ENCODE measurements at regions not wholly inside any gene's neighbourhood (a gene's known extent, or its start where the extent isn't known, plus 50 kb on each side); places are given as distances from the start of the nearest gene placed in this dataset.

DNA sequence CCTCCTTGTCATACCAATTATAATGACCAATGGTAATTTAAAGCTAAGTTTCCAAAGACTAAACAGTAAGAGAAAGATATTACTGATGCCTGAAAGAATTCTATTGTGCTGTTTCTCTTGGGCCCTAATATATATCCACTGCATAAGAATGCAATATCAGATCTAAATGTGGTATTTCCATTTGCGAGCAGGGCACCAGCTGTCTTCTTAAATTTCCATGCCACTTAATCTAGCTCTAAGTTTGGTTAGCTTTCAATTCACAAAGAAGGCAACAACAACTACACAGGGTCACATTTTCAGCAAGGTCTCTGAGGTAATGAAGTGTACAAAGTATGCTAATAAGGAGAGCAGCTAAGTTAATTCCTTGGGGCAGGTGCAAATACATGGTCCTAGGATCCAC, 315.7 kb downstream of the GPR37 start:
- Mint-ChIP-seq H3K27ac (no peak overlapping the region), H3K4me1 (no peaks in the 10 kb centered on the region), H3K27me3 (no peaks in the 10 kb centered on the region), H3K9me3 (no peaks in the 10 kb centered on the region), H3K36me3 (no peaks in the 10 kb centered on the region), H3K4me3 (no peak overlapping the region)
- no peak for ATAC-seq (replicated peaks)
- DNase-seq, result no peak

DNA sequence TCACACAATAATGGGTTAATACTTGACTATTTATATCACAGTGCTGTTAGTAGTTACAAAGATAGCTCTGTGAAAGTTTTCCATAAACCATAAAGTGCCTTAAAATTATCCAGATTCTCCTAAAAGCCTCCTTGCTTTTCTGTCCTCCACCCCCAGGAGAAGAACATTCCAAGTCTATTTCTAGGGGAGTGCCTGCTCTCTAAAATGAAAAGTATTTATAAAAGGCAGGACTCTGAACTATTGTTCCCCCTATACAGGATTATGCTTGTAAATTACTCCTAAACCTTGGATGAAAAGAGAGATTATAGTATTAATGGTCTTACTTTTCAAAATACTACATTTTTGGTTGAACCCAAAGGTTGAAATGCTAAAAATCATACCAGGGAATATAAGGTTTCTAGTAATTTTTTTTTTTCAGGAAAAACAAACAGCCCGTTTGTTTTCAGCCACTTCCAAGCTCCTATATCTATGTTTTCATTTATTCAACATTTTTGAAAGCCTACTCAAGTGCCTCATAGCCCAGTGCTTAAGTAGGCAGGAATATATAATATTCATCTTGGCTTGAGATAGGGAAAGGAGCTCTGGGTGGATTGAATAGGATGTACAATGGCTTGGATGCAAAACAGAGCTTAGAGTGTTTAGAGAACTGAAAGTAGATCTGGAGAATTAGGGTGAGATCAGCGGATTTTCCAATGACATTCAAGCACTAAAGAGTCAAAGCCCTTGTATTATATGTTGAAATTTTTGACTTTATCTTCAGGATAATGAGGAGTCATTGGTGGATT, 320.7 kb downstream of the GPR37 start:
- DNase-seq (no peak), ATAC-seq (replicated peaks) (no peak)
- no peak overlapping the region for H3K4me3 Mint-ChIP-seq
- H3K27me3 Mint-ChIP-seq, result no peaks in the 10 kb centered on the region
- no peaks in the 10 kb centered on the region for H3K9me3 Mint-ChIP-seq
- no peaks in the 10 kb centered on the region for H3K36me3 Mint-ChIP-seq
- H3K4me1 Mint-ChIP-seq, result no peaks in the 10 kb centered on the region
- H3K27ac Mint-ChIP-seq, result no peak overlapping the region

DNA sequence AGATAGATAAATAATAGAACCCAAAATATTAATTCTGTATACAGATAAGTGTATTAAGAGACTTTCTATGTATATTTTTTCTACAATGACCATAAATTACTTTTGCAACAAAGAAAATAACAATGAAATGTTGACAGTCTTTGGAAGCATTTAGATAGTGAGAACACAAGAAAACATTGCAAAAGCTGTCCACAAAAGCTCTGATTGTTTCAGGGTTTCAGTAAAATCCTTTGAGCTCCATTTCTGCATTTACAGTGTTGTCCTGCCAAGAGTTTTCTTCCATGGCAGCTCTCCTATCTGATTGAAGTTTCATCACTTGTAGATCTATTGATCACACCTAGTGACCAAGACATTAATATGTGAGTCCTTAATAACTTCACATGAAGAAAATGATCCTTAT, 321.8 kb downstream of the GPR37 start:
- H3K9me3 Mint-ChIP-seq, result no peaks in the 10 kb centered on the region
- no peaks in the 10 kb centered on the region for H3K36me3 Mint-ChIP-seq
- DNase-seq (no peak), ATAC-seq (replicated peaks) (no peak)
- no peak overlapping the region for H3K4me3 Mint-ChIP-seq
- H3K4me1 Mint-ChIP-seq, result no peaks in the 10 kb centered on the region
- no peaks in the 10 kb centered on the region for H3K27me3 Mint-ChIP-seq
- no peak overlapping the region for H3K27ac Mint-ChIP-seq

DNA sequence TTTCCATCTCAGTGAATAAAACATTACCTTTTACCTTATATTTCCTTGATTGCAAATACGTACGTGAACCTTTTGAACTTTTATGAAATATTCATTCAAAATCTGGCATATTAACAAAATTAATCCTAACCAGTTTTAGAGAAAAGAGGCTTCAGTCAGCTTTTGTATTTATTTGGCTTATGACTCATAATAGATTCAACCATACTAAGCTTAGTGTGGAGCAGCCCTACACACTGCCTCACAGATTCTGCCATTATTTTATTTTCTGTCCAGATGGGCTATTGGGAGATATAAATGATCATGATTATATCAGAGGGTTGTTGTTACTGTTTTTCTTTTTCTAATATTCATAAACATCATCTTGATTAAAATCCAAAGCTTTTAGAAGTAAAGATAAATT, 325.5 kb downstream of the GPR37 start:
- H3K27me3 Mint-ChIP-seq, result no peaks in the 10 kb centered on the region
- H3K4me3 Mint-ChIP-seq, result no peak overlapping the region

DNA sequence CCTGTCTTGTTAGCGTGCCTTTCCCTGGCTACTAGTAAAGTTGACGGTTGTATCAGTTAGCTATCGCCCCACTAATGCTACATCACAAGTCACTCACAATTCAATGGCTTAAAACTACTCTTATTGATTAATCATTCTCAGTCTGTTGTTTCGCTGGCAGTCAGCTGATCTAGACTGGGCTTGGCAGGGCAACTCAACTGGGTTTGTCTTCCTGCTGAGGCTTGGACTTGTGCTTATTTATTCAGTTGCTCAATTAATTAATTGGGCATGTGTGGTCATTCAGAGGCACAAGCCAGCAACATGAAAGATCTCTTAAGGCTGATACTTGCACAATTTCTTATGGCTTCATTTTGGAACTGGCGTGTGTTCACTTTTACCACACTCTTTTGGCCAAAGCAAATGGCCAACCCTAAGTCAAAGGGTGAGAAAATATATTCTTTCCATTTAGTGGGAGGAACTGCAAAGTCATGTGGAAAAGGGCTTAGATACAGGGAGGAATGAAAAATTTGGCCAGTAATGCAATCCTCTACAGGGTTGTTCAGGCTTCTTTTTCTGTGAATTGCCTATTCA, 333.5 kb downstream of the GPR37 start:
- Mint-ChIP-seq H3K4me3 (no peak overlapping the region), H3K4me1 (no peaks in the 10 kb centered on the region), H3K27me3 (no peaks in the 10 kb centered on the region), H3K9me3 (no peaks in the 10 kb centered on the region), H3K36me3 (no peaks in the 10 kb centered on the region), H3K27ac (no peak overlapping the region)
- DNase-seq (no peak), ATAC-seq (replicated peaks) (no peak)

More for the DNA sequence above, 325.5 kb downstream of the GPR37 start:
- Mint-ChIP-seq H3K4me1 (no peaks in the 10 kb centered on the region), H3K9me3 (no peaks in the 10 kb centered on the region), H3K27ac (no peak overlapping the region), H3K36me3 (no peaks in the 10 kb centered on the region)
- ATAC-seq (replicated peaks), result no peak
- no peak for DNase-seq

DNA sequence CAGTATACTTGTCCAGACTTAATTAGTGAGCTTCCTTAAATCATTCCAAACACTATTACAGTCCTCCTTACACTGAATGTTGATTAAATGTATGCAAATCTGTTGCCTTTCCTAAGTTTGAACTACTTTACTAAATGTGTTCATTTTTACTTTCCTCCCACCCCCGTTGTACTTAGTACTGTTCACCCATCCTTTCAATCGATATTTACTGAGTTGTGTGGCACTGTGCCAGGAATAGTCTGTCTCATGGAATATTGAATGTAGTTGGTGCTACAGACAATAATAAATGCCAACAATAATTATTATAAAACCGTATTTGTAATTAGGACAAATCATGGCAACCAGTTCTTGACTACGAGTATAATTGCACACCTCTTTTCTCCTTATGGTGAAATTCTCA, 335.7 kb downstream of the GPR37 start:
- no peak for ATAC-seq (replicated peaks)
- H3K4me1 Mint-ChIP-seq, result no peaks in the 10 kb centered on the region
- H3K27me3 Mint-ChIP-seq, result no peaks in the 10 kb centered on the region
- H3K27ac Mint-ChIP-seq, result no peak overlapping the region
- no peak for DNase-seq
- no peaks in the 10 kb centered on the region for H3K9me3 Mint-ChIP-seq
- no peaks in the 10 kb centered on the region for H3K36me3 Mint-ChIP-seq
- no peak overlapping the region for H3K4me3 Mint-ChIP-seq

DNA sequence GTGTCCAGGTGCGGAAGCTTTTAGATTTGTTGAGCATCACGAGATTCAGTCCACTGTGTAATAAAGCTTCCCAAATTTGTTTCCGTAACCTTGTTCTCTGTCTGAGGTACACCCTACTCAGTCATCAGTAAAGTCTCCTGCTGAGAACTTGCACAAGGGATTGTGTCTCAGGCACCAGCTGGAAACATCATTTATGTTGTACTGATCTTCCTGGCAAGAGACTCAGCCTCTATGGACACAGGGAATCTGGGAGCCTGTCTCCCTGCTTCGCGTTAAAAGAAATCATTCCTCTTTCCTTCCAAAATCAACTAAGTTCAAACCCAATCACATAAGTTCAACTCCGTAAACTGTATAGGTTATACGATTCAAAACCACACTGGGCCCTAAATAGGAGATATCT, 336.8 kb downstream of the GPR37 start:
- H3K36me3 Mint-ChIP-seq, result no peaks in the 10 kb centered on the region
- no peaks in the 10 kb centered on the region for H3K27me3 Mint-ChIP-seq
- H3K4me3 Mint-ChIP-seq, result no peak overlapping the region
- H3K4me1 Mint-ChIP-seq, result no peaks in the 10 kb centered on the region
- ATAC-seq (replicated peaks) (no peak), DNase-seq (no peak)
- no peak overlapping the region for H3K27ac Mint-ChIP-seq
- no peaks in the 10 kb centered on the region for H3K9me3 Mint-ChIP-seq

DNA sequence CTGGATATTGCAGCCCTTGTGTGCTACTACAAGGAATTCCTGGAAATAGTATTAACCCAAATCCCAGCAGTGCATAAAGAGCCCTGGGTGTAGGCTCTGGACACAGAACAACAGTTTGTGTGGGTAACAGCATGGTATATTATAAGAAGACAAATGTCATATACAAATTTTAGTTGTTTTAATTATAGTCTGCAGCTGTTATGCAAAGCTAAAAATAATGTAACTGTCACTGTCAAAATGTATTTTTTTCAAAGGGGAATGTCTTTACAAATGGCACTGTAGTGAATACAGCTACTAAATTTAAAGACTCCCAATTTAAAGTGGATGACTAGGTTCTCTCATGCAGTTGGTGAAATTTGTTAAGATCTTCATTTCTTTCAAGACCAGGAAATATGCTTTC, 339.0 kb downstream of the GPR37 start:
- Mint-ChIP-seq H3K36me3 (no peaks in the 10 kb centered on the region), H3K27ac (no peak overlapping the region), H3K4me1 (no peaks in the 10 kb centered on the region), H3K9me3 (no peaks in the 10 kb centered on the region), H3K4me3 (no peak overlapping the region), H3K27me3 (no peaks in the 10 kb centered on the region)
- ATAC-seq (replicated peaks) (no peak), DNase-seq (no peak)

DNA sequence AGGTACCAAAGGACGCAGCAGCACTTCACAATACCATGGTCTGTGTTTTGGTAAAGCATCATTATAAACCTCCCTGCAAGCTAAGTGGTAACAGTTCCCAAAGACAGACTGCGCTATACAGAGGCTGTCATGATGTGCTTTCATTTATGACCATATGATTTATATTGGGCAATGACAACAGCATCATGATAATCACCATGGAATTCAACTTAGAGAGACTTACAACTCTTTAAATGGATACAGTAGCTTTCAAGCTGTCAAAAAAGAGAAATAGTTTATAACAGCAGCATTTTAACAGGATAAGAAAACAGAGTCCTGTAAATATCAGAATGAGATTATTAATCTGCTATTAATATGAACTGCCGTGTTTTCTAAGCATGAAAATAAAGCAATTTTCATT, 341.7 kb downstream of the GPR37 start:
- no peaks in the 10 kb centered on the region for H3K36me3 Mint-ChIP-seq
- peaks cover 0 to 2% of the 10 kb centered on the region in 2 donors for H3K9me3 Mint-ChIP-seq
- DNase-seq (no peak), ATAC-seq (replicated peaks) (no peak)
- H3K27ac Mint-ChIP-seq, result no peak overlapping the region
- H3K27me3 Mint-ChIP-seq, result no peaks in the 10 kb centered on the region
- H3K4me1 Mint-ChIP-seq, result no peaks in the 10 kb centered on the region
- H3K4me3 Mint-ChIP-seq, result no peak overlapping the region

DNA sequence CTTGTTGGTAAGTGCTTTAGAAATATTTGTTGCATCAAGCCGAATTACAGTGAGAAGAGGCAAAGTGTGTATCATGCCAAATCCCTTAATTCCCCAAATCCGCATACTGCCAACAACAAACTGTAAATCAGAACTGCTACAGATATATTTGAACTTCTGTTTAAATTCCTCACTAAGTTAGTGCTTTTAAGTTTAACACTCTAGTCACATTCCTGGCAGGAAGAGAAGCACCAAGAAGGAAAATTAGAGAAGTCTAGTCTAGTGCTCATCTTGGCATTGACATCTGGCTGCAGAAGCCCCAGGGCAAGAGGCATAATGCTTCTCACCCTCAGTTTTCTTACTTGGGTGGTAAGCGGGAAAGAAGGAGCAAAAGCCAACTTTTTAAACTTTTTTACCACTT, 343.5 kb downstream of the GPR37 start:
- Mint-ChIP-seq H3K27ac (no peak overlapping the region), H3K4me1 (no peaks in the 10 kb centered on the region), H3K4me3 (no peak overlapping the region), H3K36me3 (no peaks in the 10 kb centered on the region), H3K27me3 (no peaks in the 10 kb centered on the region), H3K9me3 (peaks cover 0 to 2% of the 10 kb centered on the region in 2 donors)
- DNase-seq (no peak), ATAC-seq (replicated peaks) (no peak)

DNA sequence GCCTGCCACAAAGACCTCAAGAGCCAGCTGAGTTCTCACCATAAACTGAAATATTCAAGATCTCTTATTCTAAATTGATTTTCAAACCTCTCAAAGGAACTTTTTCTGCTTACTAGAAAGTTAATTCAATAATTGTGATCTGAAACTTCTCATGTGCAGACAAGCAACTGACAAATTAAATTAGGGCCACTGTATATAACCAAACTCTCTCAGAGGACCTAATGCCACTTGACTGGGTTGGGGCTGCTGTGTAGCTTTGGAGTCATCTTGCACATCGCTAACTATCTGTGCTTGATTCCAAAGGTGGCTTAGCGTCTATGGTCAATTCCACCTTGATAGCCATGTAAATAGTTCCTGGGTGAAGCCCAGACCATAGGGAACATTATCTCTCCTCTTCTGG, 345.2 kb downstream of the GPR37 start:
- no peaks in the 10 kb centered on the region for H3K27me3 Mint-ChIP-seq
- no peak for DNase-seq
- H3K27ac Mint-ChIP-seq, result no peak overlapping the region
- peaks cover 0 to 2% of the 10 kb centered on the region in 2 donors for H3K9me3 Mint-ChIP-seq
- no peaks in the 10 kb centered on the region for H3K4me1 Mint-ChIP-seq
- no peaks in the 10 kb centered on the region for H3K36me3 Mint-ChIP-seq
- no peak for ATAC-seq (replicated peaks)
- no peak overlapping the region for H3K4me3 Mint-ChIP-seq

DNA sequence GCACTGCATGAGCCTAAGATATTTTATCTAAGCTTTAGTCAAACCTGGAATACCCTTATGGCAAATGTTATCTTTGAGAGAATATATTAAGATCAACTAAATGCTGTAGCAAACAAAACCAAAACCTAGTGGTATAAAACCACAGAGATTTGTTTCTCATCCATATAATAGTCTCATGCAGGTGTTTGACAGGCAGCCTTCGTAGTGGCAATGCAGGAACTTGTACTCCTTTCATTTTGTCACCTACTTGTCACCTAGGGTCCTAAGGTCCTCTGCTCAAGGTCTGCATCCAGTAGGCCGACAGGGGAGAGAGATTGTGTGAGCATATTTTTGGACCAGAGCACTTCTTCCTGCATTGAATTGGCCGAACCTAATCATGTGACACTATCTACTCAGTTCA, 352.6 kb downstream of the GPR37 start:
- Mint-ChIP-seq H3K9me3 (peaks cover 0 to 2% of the 10 kb centered on the region in 2 donors), H3K4me3 (no peak overlapping the region), H3K27ac (no peak overlapping the region), H3K27me3 (no peaks in the 10 kb centered on the region), H3K4me1 (no peaks in the 10 kb centered on the region), H3K36me3 (no peaks in the 10 kb centered on the region)
- no peak for DNase-seq
- ATAC-seq (replicated peaks), result no peak

DNA sequence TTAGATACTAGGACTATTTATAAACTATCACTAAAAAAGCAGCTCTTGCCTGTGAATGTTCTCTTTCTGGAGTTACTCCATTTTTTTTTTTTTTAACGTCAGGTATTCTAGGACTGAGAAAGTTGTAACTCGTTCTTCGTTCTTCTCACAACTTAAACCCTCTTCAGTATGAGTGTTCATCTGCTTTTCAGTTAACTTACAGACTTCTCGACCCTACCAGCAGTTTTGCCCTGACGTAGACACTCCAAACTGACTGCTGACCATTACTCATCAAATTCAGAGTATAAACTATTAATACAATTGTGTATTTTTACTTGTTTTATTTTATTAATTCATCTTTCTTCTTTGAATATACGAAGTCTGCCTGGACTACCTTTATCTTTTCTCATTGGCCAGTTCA, 353.1 kb downstream of the GPR37 start:
- H3K27me3 Mint-ChIP-seq, result no peaks in the 10 kb centered on the region
- DNase-seq, result no peak
- H3K4me1 Mint-ChIP-seq, result no peaks in the 10 kb centered on the region
- no peak overlapping the region for H3K4me3 Mint-ChIP-seq
- H3K27ac Mint-ChIP-seq, result no peak overlapping the region
- H3K36me3 Mint-ChIP-seq, result no peaks in the 10 kb centered on the region
- ATAC-seq (replicated peaks), result no peak
- H3K9me3 Mint-ChIP-seq, result peaks cover 0 to 2% of the 10 kb centered on the region in 2 donors

DNA sequence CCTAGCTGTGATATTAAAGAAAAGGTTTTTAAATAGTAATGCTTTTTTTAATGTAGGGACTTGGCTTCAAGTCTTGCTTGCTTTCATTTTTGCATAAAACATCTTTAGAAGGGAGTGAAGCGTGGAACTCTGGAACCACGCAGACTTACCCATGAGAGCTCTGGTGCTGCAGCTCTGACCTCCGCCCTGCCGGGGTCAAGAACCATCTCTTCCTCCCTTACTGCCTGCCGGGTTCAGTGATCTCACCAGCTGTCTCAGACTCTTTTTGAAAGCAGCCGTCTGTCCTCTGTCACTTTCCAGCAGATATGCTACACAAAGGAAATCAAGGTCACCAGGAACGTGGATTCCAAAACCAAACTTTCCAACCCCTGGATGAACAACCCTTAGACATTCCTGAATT, 353.8 kb downstream of the GPR37 start:
- ATAC-seq (replicated peaks), result no peak
- Mint-ChIP-seq H3K4me3 (no peak overlapping the region), H3K27me3 (no peaks in the 10 kb centered on the region), H3K4me1 (no peaks in the 10 kb centered on the region), H3K27ac (no peak overlapping the region), H3K9me3 (peaks cover 0 to 2% of the 10 kb centered on the region in 2 donors), H3K36me3 (no peaks in the 10 kb centered on the region)
- DNase-seq, result no peak

DNA sequence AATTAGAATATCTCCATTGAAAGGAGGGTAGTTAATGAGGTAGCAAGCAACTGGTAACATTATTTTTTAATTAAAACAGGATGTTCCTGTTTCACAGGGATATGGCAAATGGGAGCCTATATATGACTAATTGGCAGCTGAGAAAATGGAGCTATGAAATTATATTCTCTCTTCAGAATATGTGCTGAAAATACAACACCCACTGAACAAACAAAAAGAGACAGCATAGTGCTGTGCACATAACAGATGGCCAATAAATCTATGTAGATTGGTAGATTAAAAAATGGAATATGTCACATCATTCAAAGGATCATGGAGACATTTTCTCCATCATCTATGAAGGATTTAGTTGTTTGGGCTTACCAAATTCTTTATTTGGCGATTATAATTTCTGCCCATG, 362.0 kb downstream of the GPR37 start:
- H3K4me1 Mint-ChIP-seq, result no peaks in the 10 kb centered on the region
- peaks cover 3 to 8% of the 10 kb centered on the region in 2 donors for H3K9me3 Mint-ChIP-seq
- no peak overlapping the region for H3K27ac Mint-ChIP-seq
- no peak overlapping the region for H3K4me3 Mint-ChIP-seq
- ATAC-seq (replicated peaks) (no peak), DNase-seq (no peak)
- H3K36me3 Mint-ChIP-seq, result no peaks in the 10 kb centered on the region
- H3K27me3 Mint-ChIP-seq, result no peaks in the 10 kb centered on the region
